ENCODE measurements at regions not wholly inside any gene's neighbourhood (a gene's known extent, or its start where the extent isn't known, plus 50 kb on each side); places are given as distances from the start of the nearest gene placed in this dataset.

- TF ChIP-seq, protein P1, sequence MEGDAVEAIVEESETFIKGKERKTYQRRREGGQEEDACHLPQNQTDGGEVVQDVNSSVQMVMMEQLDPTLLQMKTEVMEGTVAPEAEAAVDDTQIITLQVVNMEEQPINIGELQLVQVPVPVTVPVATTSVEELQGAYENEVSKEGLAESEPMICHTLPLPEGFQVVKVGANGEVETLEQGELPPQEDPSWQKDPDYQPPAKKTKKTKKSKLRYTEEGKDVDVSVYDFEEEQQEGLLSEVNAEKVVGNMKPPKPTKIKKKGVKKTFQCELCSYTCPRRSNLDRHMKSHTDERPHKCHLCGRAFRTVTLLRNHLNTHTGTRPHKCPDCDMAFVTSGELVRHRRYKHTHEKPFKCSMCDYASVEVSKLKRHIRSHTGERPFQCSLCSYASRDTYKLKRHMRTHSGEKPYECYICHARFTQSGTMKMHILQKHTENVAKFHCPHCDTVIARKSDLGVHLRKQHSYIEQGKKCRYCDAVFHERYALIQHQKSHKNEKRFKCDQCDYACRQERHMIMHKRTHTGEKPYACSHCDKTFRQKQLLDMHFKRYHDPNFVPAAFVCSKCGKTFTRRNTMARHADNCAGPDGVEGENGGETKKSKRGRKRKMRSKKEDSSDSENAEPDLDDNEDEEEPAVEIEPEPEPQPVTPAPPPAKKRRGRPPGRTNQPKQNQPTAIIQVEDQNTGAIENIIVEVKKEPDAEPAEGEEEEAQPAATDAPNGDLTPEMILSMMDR (IDR thresholded peaks at IDR 0.05; ENCODE audit: insufficient read depth, low read length), result no peak
- no peak for TF ChIP-seq POLR2AphosphoS5 (IDR thresholded peaks at IDR 0.05; ENCODE audit: low read depth)
- no peak for TF ChIP-seq GABPA (IDR thresholded peaks at IDR 0.05; ENCODE audit: low read depth)
- TF ChIP-seq SPI1 (IDR thresholded peaks at IDR 0.05; ENCODE audit: borderline replicate concordance, low read depth), result no peak
Observed at GRCh38 chr5:36365896-36366295, 64.2 kb upstream of the RANBP3L start.

Measured in HL-60 (cell line).